WTC11 (cell line): ENCODE measurements at regions not wholly inside any gene's neighbourhood (a gene's known extent, or its start where the extent isn't known, plus 50 kb on each side); places are given as distances from the start of the nearest gene placed in this dataset.

Experiments
- CREB1 ChIP-seq: sonication (generic); formaldehyde crosslinking; IDR thresholded peaks from 2 replicates; pipeline ENCODE4 v1.8.0; 2023; ENCODE audit warnings: mild to moderate bottlenecking, missing genetic modification reagents
- CTCF ChIP-seq: fragments of 200-600 bp; IDR thresholded peaks from 2 replicates; pipeline ENCODE4 v1.8.0; 2022; ENCODE audit warnings: antibody characterized with exemption
- ETV6 ChIP-seq: sonication (generic); formaldehyde crosslinking; IDR thresholded peaks from 2 replicates; pipeline ENCODE4 v1.8.1; 2022; ENCODE audit warnings: mild to moderate bottlenecking, missing genetic modification reagents
- IRF1 ChIP-seq: sonication (generic); formaldehyde crosslinking; IDR thresholded peaks from 2 replicates; pipeline ENCODE4 v1.8.0; 2023; ENCODE audit warnings: missing genetic modification reagents
- JAZF1 ChIP-seq: fragments of 250-450 bp; sonication (Bioruptor Pico); IDR thresholded peaks from 2 replicates; pipeline ENCODE4 v1.9.0; 2021; ENCODE audit warnings: moderate library complexity, mild to moderate bottlenecking, inconsistent platforms
- NFYB ChIP-seq: sonication (generic); formaldehyde crosslinking; conservative IDR thresholded peaks from 2 replicates; pipeline ENCODE4 v1.8.0; 2022; ENCODE audit warnings: low read depth, missing genetic modification reagents
- TCF7 ChIP-seq: sonication (generic); formaldehyde crosslinking; IDR thresholded peaks from 2 replicates; pipeline ENCODE4 v1.8.0; 2022; ENCODE audit warnings: mild to moderate bottlenecking, low read depth, missing genetic modification reagents, moderate library complexity
- TEAD4 ChIP-seq: sonication (generic); formaldehyde crosslinking; IDR thresholded peaks from 2 replicates; pipeline ENCODE4 v1.8.0; 2022; ENCODE audit warnings: mild to moderate bottlenecking, missing genetic modification reagents
- ZBTB21 ChIP-seq: sonication (generic); formaldehyde crosslinking; IDR thresholded peaks from 2 replicates; pipeline ENCODE4 v1.8.1; 2023; ENCODE audit warnings: mild to moderate bottlenecking, missing genetic modification reagents, borderline replicate concordance
- ZNF121 ChIP-seq: sonication (generic); formaldehyde crosslinking; IDR thresholded peaks from 2 replicates; pipeline ENCODE4 v1.8.0; 2023; ENCODE audit warnings: missing genetic modification reagents
- TF ChIP-seq, protein P1 (sequence below): sonication (generic); formaldehyde crosslinking; IDR thresholded peaks from 2 replicates; pipeline ENCODE4 v1.8.0; 2022; ENCODE audit warnings: mild to moderate bottlenecking, missing genetic modification reagents

- TF ChIP-seq JAZF1 (CRISPR knock-in tag) (no peak), CTCF (no peak), ETV6 (no peak), IRF1 (CRISPR knock-in tag) (no peak), NFYB (CRISPR knock-in tag) (no peak), CREB1 (CRISPR knock-in tag) (no peak), ZBTB21 (no peak), TCF7 (no peak), ZNF121 (CRISPR knock-in tag) (no peak), TEAD4 (CRISPR knock-in tag) (no peak)
- TF ChIP-seq, protein P1, sequence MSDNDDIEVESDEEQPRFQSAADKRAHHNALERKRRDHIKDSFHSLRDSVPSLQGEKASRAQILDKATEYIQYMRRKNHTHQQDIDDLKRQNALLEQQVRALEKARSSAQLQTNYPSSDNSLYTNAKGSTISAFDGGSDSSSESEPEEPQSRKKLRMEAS (CRISPR knock-in tag) = no peak
These were observed 520.9 kb upstream of the ID2 start for GRCh38 chr2:8160959-8161358.
